Suprapubic skin (tissue), 3 donors: ENCODE measurements at regions not wholly inside any gene's neighbourhood (a gene's known extent, or its start where the extent isn't known, plus 50 kb on each side); places are given as distances from the start of the nearest gene placed in this dataset.

Experiments used
- EP300 ChIP-seq: sonication (generic); formaldehyde crosslinking; IDR thresholded peaks from one replicate; pipeline ENCODE4 v1.6.1; 2017; ENCODE audit warnings: antibody characterized with exemption
- POLR2A ChIP-seq, 2 donors: fragments of 450-650 bp; IDR thresholded peaks; one replicate each; pipeline ENCODE4 v1.6.1; 2017; ENCODE audit warnings: antibody characterized with exemption in 2 of 2, mild to moderate bottlenecking in 2 of 2, moderate library complexity in 2 of 2
- TF ChIP-seq, protein P1 (sequence below), 2 donors: fragments of 200-600 bp in 1 of 2; fragments of 450-650 bp in 1 of 2; sonication (generic) in 1 of 2; IDR thresholded peaks; one replicate each; pipeline ENCODE4 v1.5.1; 2016 to 2019; ENCODE audit warnings: antibody characterized with exemption in 2 of 2, mild to moderate bottlenecking in 1 of 2, moderate library complexity in 1 of 2

DNA sequence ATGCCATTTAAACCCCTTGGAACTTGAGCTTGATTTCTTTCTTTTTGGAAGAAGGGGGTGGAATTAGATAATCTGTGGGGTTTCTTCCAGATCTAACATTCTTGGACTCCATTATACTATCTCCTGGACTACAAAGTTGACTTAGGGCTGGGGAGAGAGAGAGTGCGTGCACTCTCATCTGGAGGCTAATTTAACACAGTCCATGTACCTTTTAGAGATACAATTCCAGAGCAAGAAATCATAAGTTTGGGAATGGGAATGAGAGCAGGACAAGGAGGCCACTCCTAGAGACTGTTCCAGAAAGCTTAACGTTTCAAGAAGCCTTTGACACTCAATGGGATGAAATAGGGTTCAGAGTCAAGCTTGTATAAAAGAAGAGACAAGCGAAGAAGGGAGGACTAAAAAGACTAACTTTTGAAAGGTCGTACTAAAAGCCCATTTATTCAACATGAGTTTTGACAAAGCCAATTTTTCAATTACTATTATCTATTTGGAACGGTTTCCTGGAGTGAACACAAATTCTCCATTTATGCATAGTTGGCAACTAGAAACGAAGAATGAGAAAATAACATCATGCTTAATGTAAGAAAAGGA lies 83.4 kb downstream of the ACTL7B start:
- TF ChIP-seq, protein P1, sequence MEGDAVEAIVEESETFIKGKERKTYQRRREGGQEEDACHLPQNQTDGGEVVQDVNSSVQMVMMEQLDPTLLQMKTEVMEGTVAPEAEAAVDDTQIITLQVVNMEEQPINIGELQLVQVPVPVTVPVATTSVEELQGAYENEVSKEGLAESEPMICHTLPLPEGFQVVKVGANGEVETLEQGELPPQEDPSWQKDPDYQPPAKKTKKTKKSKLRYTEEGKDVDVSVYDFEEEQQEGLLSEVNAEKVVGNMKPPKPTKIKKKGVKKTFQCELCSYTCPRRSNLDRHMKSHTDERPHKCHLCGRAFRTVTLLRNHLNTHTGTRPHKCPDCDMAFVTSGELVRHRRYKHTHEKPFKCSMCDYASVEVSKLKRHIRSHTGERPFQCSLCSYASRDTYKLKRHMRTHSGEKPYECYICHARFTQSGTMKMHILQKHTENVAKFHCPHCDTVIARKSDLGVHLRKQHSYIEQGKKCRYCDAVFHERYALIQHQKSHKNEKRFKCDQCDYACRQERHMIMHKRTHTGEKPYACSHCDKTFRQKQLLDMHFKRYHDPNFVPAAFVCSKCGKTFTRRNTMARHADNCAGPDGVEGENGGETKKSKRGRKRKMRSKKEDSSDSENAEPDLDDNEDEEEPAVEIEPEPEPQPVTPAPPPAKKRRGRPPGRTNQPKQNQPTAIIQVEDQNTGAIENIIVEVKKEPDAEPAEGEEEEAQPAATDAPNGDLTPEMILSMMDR (IDR thresholded peaks at IDR 0.05) = no peak
- no peak for TF ChIP-seq EP300
- TF ChIP-seq POLR2A (IDR thresholded peaks at IDR 0.05) = no peak
